HEK293T (cell line): ENCODE measurements at regions not wholly inside any gene's neighbourhood (a gene's known extent, or its start where the extent isn't known, plus 50 kb on each side); places are given as distances from the start of the nearest gene placed in this dataset.

Source experiments
- BHLHE40 ChIP-seq: fragments of 450-650 bp; IDR thresholded peaks from 2 replicates; pipeline ENCODE4 v1.6.1; 2016; ENCODE audit warnings: mild to moderate bottlenecking, moderate library complexity, borderline replicate concordance
- ELF4 ChIP-seq: fragments of 450-650 bp; IDR thresholded peaks from 2 replicates; pipeline ENCODE4 v1.6.1; 2017; ENCODE audit warnings: antibody characterized with exemption
- FOXA1 ChIP-seq: fragments of 450-650 bp; IDR thresholded peaks from 2 replicates; pipeline ENCODE4 v1.6.1; 2016; ENCODE audit warnings: mild to moderate bottlenecking
- FOXK2 ChIP-seq: fragments of 450-650 bp; IDR thresholded peaks from 2 replicates; pipeline ENCODE4 v1.6.1; 2016; ENCODE audit warnings: mild to moderate bottlenecking
- FOXM1 ChIP-seq: fragments of 450-650 bp; IDR thresholded peaks from 2 replicates; pipeline ENCODE4 v1.6.1; 2017; ENCODE audit warnings: mild to moderate bottlenecking, borderline replicate concordance
- HDGF ChIP-seq: fragments of 450-650 bp; IDR thresholded peaks from 2 replicates; pipeline ENCODE4 v1.6.1; 2017; ENCODE audit warnings: antibody characterized with exemption, borderline replicate concordance
- L3MBTL2 ChIP-seq: fragments of 450-650 bp; conservative IDR thresholded peaks from 2 replicates; pipeline ENCODE4 v1.6.1; 2016; ENCODE audit warnings: mild to moderate bottlenecking
- LEF1 ChIP-seq: fragments of 450-650 bp; IDR thresholded peaks from 2 replicates; pipeline ENCODE4 v1.6.1; 2017; ENCODE audit warnings: mild to moderate bottlenecking, borderline replicate concordance
- NFRKB ChIP-seq: fragments of 450-650 bp; IDR thresholded peaks from 2 replicates; pipeline ENCODE4 v1.6.1; 2016; ENCODE audit warnings: mild to moderate bottlenecking, moderate library complexity
- SP1 ChIP-seq: fragments of 450-650 bp; IDR thresholded peaks from 2 replicates; pipeline ENCODE4 v1.6.1; 2017
- SUZ12 ChIP-seq: fragments of 450-650 bp; IDR thresholded peaks from 2 replicates; pipeline ENCODE4 v1.6.1; 2016; ENCODE audit warnings: mild to moderate bottlenecking
- ZNF384 ChIP-seq: fragments of 450-650 bp; IDR thresholded peaks from 2 replicates; pipeline ENCODE4 v1.6.1; 2016

GRCh38 chr13:91105270-91105669, 242.2 kb upstream of the MIR17HG start:
- TF ChIP-seq L3MBTL2 (no peak), SP1 (no peak), SUZ12 (no peak), ZNF384 (no peak), LEF1 (no peak), NFRKB (no peak), HDGF (no peak), BHLHE40 (no peak), ELF4 (no peak), FOXM1 (no peak), FOXK2 (no peak), FOXA1 (no peak)
